SK-N-MC (cell line): ENCODE measurements at regions not wholly inside any gene's neighbourhood (a gene's known extent, or its start where the extent isn't known, plus 50 kb on each side); places are given as distances from the start of the nearest gene placed in this dataset.

ENCODE experiments used
- EZH2 ChIP-seq: fragments of 200-600 bp; sonication (generic); IDR thresholded peaks from one replicate; pipeline ENCODE4 v1.6.1; 2017; ENCODE audit warnings: antibody characterized with exemption
- POLR2AphosphoS5 ChIP-seq: IDR thresholded peaks from 2 replicates; pipeline ENCODE4 v1.6.1; 2012; ENCODE audit warnings: mild to moderate bottlenecking, low read depth, low read length, borderline replicate concordance

- TF ChIP-seq POLR2AphosphoS5 (no peak), EZH2 (no peak)
These were observed 247.8 kb downstream of the OTOL1 start for GRCh38 chr3:161744366-161744765.
